GM12873 (cell line): ENCODE measurements at regions not wholly inside any gene's neighbourhood (a gene's known extent, or its start where the extent isn't known, plus 50 kb on each side); places are given as distances from the start of the nearest gene placed in this dataset.

Source experiments
- TF ChIP-seq, protein P1 (sequence below): IDR thresholded peaks from 2 replicates; pipeline ENCODE4 v1.5.1; 2012; ENCODE audit warnings: low read depth, mild to moderate bottlenecking, moderate library complexity, low read length, control low read depth; ENCODE audit not compliant: insufficient read depth; ENCODE audit errors: missing control alignments

DNA sequence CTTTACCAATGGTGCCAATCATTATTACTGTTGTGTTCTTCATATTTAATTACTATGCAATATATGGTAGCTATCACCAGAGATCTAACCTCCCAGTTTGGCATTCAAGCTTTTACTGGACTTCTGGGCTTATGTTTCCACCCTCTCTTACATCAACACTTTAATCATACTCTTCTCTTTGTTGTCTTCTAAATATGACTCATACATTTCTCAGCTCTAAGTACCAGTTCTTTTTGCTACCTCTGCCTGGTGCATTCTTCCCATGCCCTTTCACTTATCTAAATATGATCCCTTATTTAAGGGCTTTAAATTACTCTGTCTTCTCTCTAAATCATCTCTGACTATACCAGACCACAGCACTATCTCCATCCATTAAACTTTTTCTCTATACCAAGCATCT is 246.1 kb upstream of the CCDC196 start:
- TF ChIP-seq, protein P1, sequence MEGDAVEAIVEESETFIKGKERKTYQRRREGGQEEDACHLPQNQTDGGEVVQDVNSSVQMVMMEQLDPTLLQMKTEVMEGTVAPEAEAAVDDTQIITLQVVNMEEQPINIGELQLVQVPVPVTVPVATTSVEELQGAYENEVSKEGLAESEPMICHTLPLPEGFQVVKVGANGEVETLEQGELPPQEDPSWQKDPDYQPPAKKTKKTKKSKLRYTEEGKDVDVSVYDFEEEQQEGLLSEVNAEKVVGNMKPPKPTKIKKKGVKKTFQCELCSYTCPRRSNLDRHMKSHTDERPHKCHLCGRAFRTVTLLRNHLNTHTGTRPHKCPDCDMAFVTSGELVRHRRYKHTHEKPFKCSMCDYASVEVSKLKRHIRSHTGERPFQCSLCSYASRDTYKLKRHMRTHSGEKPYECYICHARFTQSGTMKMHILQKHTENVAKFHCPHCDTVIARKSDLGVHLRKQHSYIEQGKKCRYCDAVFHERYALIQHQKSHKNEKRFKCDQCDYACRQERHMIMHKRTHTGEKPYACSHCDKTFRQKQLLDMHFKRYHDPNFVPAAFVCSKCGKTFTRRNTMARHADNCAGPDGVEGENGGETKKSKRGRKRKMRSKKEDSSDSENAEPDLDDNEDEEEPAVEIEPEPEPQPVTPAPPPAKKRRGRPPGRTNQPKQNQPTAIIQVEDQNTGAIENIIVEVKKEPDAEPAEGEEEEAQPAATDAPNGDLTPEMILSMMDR = no peak

DNA sequence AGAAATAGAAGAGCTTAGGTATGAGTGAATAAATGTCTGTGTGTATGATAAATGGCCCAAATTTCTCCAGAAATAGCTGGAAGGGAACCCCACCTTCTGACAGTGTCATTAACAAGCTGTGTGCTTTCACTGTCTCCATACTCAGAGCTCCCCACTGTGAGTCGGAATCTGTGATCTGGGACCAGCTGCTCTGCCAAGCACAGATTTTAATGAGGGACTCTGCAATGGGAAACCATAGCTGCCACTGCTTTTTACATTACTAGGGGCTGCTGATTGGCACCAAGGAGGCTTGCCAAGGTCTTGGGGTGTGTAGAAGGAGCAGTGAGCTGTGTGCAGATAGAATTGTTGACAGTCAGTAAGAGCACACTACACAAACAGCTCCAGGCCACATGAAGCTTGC is 244.2 kb upstream of the CCDC196 start:
- TF ChIP-seq, protein P1 = no peak

GRCh38 chr14:66244834-66245233 is 241.3 kb upstream of the CCDC196 start:
- TF ChIP-seq, protein P1 = no peak

DNA sequence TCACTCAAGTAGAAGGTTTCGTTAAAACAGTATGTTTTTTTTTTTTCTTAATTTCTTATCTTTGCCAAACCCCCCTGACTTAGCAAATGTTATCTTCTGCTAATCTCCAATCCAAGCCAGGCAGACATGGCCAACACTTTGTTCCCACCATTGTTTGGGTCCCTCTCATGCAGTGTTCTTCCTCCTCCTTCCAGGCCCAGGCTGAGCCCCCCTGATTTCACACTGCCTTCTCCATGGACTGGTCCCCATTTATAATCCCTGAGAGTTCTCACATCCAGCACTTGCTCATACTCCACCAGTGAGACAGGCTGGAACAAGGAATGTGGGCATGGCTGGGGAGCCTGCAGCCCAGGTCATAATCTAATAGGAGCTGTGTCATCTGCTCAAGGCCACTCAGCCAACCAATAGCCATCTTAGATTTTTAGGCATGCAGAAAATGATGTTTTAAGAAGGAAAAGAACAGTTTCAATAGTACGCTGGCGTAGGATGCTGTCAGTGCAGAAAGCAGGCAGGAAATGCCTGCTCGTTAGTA is 238.4 kb upstream of the CCDC196 start:
- TF ChIP-seq, protein P1 = no peak

GRCh38 chr14:66248256-66248655 is 237.9 kb upstream of the CCDC196 start:
- TF ChIP-seq, protein P1 = no peak

DNA sequence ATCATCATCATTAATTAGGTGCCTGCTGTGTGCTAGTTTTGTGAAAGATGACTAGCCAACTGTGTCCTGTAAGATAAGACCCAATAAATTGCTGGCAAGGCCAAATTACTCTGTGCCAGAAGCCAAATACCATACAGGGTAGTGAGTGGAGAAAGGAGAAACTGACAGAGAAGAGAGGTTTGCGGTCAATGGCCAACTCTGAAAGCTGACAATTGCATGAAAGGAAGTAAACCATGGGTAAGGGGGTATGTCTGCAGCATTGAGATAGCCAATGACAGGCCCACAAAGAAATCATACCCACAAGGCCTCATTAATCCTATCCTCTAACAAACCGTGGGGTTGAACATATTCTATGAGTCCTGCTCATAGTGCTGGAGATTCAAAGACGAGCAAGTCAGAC is 236.6 kb upstream of the CCDC196 start:
- TF ChIP-seq, protein P1 = no peak

DNA sequence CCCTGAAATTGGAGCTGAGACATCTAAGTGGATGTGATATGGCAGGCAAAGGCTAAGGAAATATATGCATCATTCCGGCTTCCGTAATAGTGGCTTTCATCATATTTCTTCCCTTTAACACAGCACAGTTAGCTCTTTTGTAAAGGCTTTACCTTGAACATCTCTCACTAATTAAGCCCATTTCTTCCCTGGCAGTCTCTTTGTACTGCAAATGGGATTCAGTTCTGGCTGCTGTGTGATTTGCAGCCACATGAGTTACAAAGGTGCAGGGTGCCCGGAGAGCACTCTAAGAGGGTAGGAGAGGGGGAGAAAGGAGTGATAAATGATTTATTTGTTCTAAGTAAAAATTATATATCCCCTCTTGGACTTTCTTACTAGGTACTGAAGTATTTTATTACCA is 232.1 kb upstream of the CCDC196 start:
- TF ChIP-seq, protein P1 = no peak
